Spleen (tissue), 11 donors: ENCODE measurements at regions not wholly inside any gene's neighbourhood (a gene's known extent, or its start where the extent isn't known, plus 50 kb on each side); places are given as distances from the start of the nearest gene placed in this dataset.

Source experiments
- DNase-seq: peaks from one replicate; pipeline ENCODE4 v3.0.0-alpha.2; 2020
- H3K27ac ChIP-seq, 8 donors: fragments of 200-600 bp; sonication (generic) in 7 of 8; 1 replicate in 4 of 8; 2 replicates in 4 of 8; pipeline versions ENCODE4 v1.5.0 to v1.8.0; 2016 to 2021; ENCODE audit warnings: inconsistent platforms in 4 of 8, mild to moderate bottlenecking in 4 of 8, moderate library complexity in 1 of 8
- H3K27me3 ChIP-seq, 7 donors: fragments of 200-600 bp; sonication (generic) in 6 of 7; replicated peaks in 1 of 7; 1 replicate in 4 of 7; 2 replicates in 3 of 7; pipeline versions ENCODE4 v1.5.0 to v1.8.0; 2016 to 2021; ENCODE audit warnings: inconsistent platforms in 3 of 7, mild to moderate bottlenecking in 1 of 7
- H3K36me3 ChIP-seq, 6 donors: fragments of 200-600 bp; sonication (generic) in 5 of 6; 1 replicate in 4 of 6; 2 replicates in 2 of 6; pipeline versions ENCODE4 v1.5.0 to v1.8.0; 2016 to 2021; ENCODE audit warnings: inconsistent platforms in 2 of 6
- H3K4me1 ChIP-seq, 6 donors: fragments of 200-600 bp; sonication (generic) in 5 of 6; 1 replicate in 3 of 6; 2 replicates in 3 of 6; pipeline versions ENCODE4 v1.5.0 to v1.8.0; 2016 to 2021; ENCODE audit warnings: inconsistent platforms in 3 of 6
- H3K4me3 ChIP-seq, 8 donors: fragments of 200-600 bp; sonication (generic) in 7 of 8; 1 replicate in 4 of 8; 2 replicates in 4 of 8; pipeline versions ENCODE4 v1.5.0 to v1.8.0; 2016 to 2021; ENCODE audit warnings: inconsistent platforms in 4 of 8, mild to moderate bottlenecking in 4 of 8, moderate library complexity in 2 of 8
- H3K9me3 ChIP-seq, 8 donors: fragments of 200-600 bp; sonication (generic) in 7 of 8; 1 replicate in 4 of 8; 2 replicates in 4 of 8; pipeline versions ENCODE4 v1.5.0 to v1.8.0; 2016 to 2021; ENCODE audit warnings: inconsistent platforms in 4 of 8
- CTCF ChIP-seq, 11 experiments: fragments of 200-600 bp in 7 of 11; fragments of 450-650 bp in 4 of 11; sonication (generic) in 4 of 11; IDR thresholded peaks in 8 of 11; conservative IDR thresholded peaks in 3 of 11; 1 replicate in 7 of 11; 2 replicates in 4 of 11; pipeline versions ENCODE4 v1.4.0 to v1.8.0; 2016 to 2021; ENCODE audit warnings: antibody characterized with exemption in 11 of 11, inconsistent platforms in 4 of 11, mild to moderate bottlenecking in 1 of 11
- POLR2A ChIP-seq, 3 donors: fragments of 450-650 bp; IDR thresholded peaks; one replicate each; pipeline ENCODE4 v1.5.1; 2017; ENCODE audit warnings: antibody characterized with exemption in 3 of 3, mild to moderate bottlenecking in 1 of 3
- POLR2AphosphoS5 ChIP-seq, 3 donors: sonication (generic); formaldehyde crosslinking; IDR thresholded peaks; one replicate each; pipeline ENCODE4 v1.5.1; 2017; ENCODE audit warnings: antibody characterized with exemption in 3 of 3
- WGBS, 5 donors: extraction: QIAGEN DNeasy Blood & Tissue Kit in 3 of 5; methylation state at CpG; one replicate each; pipeline versions ENCODE4 v1.1.5 to v1.1.7; 2013 to 2018; 5-methylcytosine and 5-hydroxymethylcytosine counted together
- intact Hi-C: fragments of 100-400 bp; cut with DNase I; formaldehyde crosslinking; loops from one replicate; pipeline ENCODE4 v1.15.0; 2023; ENCODE audit warnings: low total_unique reads
- donor health status: healthy with polysubstance abuse.
- donor health status: DM: no; HTN: no; CAD: no; lungs with moderate emphysema.
- donor health status: DM: no; HTN: no; CAD: no.
- donor health status: Bipolar disorder and iron deficiency.
- donor health status: healthy.
- donor health status: DM: no; HTN: no; CAD: no.
- donor health status: DM: yes; HTN: yes; CAD: no.

GRCh38 chr12:114185036-114185435, 218.9 kb upstream of the RBM19 start:
- Histone ChIP-seq H3K27me3 (peaks cover 0 to 26% (median 0%) of the 10 kb centered on the region in 7 donors), H3K4me1 (no peaks in the 10 kb centered on the region), H3K9me3 (peaks cover 0 to 7% (median 2%) of the 10 kb centered on the region in 8 donors), H3K36me3 (no peaks in the 10 kb centered on the region), H3K4me3 (no peak overlapping the region), H3K27ac (no peak overlapping the region)
- intact Hi-C loops = no loop called here
- DNase-seq = no peak
- 72 to 78% (median 74%) methylated on average over 5 of the region's 5 CpGs for WGBS, 5 donors
- TF ChIP-seq POLR2A (IDR thresholded peaks at IDR 0.05) (no peak), POLR2AphosphoS5 (IDR thresholded peaks at IDR 0.05) (no peak), CTCF (IDR thresholded peaks at IDR 0.05 in 8 of 11, conservative IDR thresholded peaks at IDR 0.05 in 3 of 11) (no peak)

- no peak overlapping the region for H3K4me3 ChIP-seq
- no peaks in the 10 kb centered on the region for H3K36me3 ChIP-seq
- no peak for DNase-seq
- TF ChIP-seq CTCF (IDR thresholded peaks at IDR 0.05 in 8 of 11, conservative IDR thresholded peaks at IDR 0.05 in 3 of 11) (no peak), POLR2A (IDR thresholded peaks at IDR 0.05) (no peak), POLR2AphosphoS5 (IDR thresholded peaks at IDR 0.05) (no peak)
- H3K4me1 ChIP-seq = no peaks in the 10 kb centered on the region
- WGBS, 5 donors = 86 to 97% (median 94%) methylated on average over 1 of the region's 1 CpG
- H3K27me3 ChIP-seq = no peaks in the 10 kb centered on the region
- H3K27ac ChIP-seq = no peak overlapping the region
- H3K9me3 ChIP-seq = no peaks in the 10 kb centered on the region
- intact Hi-C loops = no loop called here
Observed at GRCh38 chr12:114174326-114174725, 208.2 kb upstream of the RBM19 start.

GRCh38 chr12:114172135-114172534, 206.0 kb upstream of the RBM19 start:
- Histone ChIP-seq H3K4me3 (no peak overlapping the region), H3K27me3 (no peaks in the 10 kb centered on the region), H3K36me3 (no peaks in the 10 kb centered on the region), H3K9me3 (no peaks in the 10 kb centered on the region), H3K27ac (no peak overlapping the region), H3K4me1 (no peaks in the 10 kb centered on the region)
- TF ChIP-seq POLR2A (IDR thresholded peaks at IDR 0.05) (no peak), CTCF (IDR thresholded peaks at IDR 0.05 in 8 of 11, conservative IDR thresholded peaks at IDR 0.05 in 3 of 11) (no peak), POLR2AphosphoS5 (IDR thresholded peaks at IDR 0.05) (no peak)
- WGBS, 5 donors = 76 to 85% (median 82%) methylated on average over 4 of the region's 4 CpGs
- intact Hi-C loops = no loop called here
- no peak for DNase-seq

- 63 to 81% (median 66%) methylated on average over 2 of the region's 2 CpGs for WGBS, 5 donors
- intact Hi-C loops = no loop called here
- DNase-seq = no peak
Observed at GRCh38 chr12:114168061-114168460, 201.9 kb upstream of the RBM19 start.

More at GRCh38 chr12:114168061-114168460, 201.9 kb upstream of the RBM19 start:
- no peak overlapping the region for H3K27ac ChIP-seq
- TF ChIP-seq POLR2A (IDR thresholded peaks at IDR 0.05) (no peak), CTCF (IDR thresholded peaks at IDR 0.05 in 8 of 11, conservative IDR thresholded peaks at IDR 0.05 in 3 of 11) (no peak), POLR2AphosphoS5 (IDR thresholded peaks at IDR 0.05) (no peak)
- H3K27me3 ChIP-seq = peaks cover 0 to 27% (median 0%) of the 10 kb centered on the region in 7 donors
- no peak overlapping the region for H3K4me3 ChIP-seq
- no peaks in the 10 kb centered on the region for H3K9me3 ChIP-seq
- H3K36me3 ChIP-seq = no peaks in the 10 kb centered on the region
- H3K4me1 ChIP-seq = no peaks in the 10 kb centered on the region
